NCI-H2196 treated with DMSO at 0.1 percent for 48 hours (cell line): ENCODE measurements at regions not wholly inside any gene's neighbourhood (a gene's known extent, or its start where the extent isn't known, plus 50 kb on each side); places are given as distances from the start of the nearest gene placed in this dataset.

Source experiments
- DNase-seq: peaks from one replicate; lab custom pipeline; 2025; ENCODE audit not compliant: unreplicated experiment; lab: John Stamatoyannopoulos, UW

DNA sequence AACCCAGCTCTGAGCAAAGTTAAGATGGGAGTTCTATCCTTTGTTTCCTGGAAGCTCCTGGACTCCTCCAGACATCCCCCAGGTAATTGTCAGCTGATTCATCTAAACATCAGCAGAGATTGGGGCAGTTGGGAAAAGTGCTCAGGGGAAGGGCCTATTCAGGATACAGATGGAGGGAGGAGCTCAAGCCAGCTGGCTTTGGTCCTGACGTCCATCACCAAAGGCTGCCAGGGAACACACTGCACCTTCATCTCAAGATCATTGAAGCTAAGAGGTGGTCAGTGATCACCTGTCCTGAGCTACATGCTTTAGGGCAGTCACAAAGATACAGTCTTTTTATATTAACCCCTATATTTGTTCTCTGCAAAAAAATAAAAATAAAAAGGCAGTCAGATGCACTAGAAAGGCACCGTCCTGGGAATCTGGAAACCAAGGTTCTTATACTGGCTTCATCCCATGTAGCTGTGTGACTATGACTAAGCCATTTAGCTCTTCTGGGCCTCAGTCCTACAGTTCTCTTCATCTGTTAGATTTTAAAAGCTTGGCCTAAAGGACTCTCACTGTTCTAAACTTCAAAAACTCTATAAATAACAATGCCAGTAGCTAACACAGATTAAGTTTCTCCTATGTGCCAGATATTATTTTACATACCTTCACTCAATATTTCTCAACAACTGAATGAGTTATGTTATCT is 446.5 kb downstream of the BCL11A start:
- DNase-seq: no peak

DNA sequence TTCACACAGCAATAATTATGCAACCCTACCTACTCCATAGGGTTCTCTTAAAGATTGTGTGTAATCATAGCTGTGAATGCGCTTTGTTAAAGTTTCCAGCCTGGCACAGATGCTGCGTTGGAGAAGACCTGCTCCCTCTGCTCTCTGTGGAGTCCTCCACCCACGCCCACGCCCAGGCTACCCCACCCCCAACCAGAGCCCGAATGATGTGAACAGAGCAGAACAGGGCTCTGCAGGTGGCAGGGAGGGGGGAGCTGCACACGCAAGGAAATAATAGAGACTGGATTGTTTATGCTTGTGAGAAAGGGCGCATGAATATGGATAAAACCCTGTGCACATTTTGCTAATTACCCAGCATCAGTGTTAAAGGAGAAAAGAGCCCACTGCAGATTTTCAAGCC is 447.5 kb downstream of the BCL11A start:
- DNase-seq: no peak

DNA sequence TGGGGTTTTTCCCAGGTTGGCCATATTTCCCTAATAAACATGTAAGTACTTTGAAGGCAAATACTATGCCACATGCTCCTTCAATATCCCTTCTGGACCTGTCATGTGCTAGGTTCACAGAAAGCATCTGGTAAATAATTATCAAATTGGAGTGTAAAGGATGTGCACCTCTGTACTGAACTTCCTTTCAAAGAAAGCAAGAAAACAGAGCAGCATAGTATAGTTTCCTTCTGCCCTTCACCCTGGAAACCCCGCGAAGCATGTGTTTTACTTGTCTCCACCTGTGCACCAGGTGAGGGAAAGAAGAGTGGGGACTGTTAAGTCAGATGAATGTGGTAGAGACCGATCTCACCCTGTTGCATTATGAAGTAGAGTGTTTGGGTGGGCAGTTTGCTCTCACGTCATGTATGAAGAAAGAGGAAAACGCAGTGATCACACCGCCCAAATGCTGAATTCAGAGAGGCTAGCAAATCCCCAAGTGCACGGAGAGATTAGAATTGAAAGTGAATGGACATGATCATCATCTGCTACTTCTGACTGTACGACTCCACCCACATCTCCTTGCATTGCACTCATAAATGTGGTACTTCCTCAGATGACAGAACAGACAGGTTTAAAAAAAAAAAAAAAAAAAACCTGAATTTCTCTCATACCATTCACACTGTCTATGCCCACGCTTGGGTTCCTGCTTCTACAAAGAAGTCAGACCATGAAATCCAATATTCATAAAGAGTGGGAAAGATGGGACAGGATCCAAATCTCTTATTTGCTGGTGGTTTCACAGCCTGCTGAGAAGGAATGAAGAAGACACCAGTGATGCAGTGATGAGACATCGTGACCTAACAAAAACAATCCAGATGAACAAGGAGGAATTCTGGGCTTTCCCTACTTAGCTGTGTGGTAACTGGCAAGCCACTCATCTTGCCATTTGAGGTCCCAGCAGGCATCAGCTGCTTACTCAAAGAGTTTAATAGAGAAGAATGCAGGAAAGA is 448.6 kb downstream of the BCL11A start:
- no peak for DNase-seq

DNA sequence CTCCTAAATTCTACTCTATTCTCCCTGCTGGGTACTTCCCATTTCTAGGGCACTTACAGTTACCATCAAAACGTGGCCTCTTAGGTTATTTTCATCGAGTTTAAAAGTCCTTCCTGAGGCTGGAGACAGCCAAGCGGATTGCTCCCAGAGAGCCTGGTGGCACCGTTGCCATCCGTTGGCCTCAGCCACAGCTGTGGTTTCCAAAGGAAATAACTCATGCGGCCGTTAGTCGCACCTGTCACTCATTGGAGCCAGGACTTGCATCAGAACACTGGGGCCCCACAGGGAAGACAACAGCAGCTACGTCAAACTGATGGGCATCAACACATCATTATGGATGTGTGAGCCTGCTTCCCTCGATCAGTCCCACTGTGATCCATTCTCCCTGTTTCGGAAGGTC is 453.4 kb downstream of the BCL11A start:
- no peak for DNase-seq

DNA sequence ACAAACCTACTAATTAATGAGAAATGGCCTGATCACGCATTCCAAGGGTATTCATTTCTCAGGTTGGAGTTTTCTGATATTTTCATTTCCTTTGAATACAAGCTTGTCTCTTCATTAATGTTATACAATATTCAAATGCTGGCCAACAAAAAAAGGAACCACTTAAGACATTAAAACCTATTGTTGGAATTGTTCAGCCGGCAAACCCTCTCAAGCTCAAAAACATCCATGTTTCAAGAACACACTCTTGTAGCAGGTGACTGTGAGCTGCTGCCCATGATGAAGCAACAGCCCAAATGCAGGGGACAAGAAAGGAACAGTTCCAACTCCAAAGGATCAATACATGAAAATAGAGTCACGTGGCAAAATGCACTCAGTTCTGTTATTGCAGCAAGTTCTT is 454.5 kb downstream of the BCL11A start:
- DNase-seq: no peak

DNA sequence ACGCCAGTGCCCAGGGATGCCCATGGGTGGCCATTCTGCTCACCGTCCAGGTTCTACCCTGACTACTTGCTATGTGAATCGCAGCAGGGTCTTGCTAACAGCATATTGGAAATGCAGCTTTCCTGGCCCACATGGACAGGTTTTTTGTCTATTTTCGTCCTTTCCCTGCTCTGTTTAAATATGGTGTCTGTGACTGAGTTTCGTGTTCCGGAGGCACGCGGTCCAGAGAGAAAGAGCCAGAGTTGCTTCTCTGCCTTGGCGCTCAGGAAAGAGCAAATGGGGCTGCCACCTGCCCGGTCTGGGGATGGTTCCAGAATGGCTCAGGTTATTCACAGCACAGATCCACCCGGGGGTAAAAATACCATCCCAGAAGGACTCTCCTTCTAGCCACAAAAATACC is 456.2 kb downstream of the BCL11A start:
- no peak for DNase-seq

DNA sequence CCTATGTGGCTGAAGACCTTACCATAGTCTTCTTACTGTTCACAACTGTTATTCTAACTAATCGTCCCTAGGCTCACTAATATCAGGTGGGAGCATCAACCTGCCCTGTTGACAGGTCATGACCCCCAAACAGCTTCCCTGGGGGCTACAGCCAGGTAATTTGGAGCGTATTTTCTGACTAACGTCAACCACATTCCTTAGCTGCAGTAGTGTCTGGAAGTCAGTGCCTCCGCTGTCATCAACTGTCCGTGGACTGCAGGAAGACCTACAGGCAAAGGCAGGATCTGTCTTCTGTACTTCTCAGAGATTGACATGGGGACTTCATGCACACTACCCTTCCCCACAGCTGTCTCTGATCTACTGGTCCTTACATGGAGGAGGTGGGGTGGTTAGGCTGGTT is 456.9 kb downstream of the BCL11A start:
- DNase-seq: no peak

DNA sequence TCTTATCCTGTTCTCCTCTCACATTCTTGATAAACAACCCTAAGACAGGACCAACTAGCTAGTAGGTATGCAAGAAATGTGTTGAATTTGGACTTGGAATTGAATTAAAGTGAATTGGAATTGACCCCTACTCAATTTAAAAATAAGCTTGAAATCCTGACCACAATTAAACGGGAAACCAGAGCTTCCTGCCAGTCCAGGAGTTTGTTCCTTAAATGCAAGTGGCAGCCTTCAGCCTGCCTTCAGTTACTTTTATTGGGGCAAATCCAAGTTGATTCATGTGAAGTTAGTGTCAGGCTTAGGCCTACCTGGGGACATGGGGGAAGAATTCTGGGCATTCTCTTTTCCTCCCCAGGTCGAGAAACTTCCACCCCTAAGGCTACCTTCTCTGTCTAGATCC is 457.6 kb downstream of the BCL11A start:
- DNase-seq: no peak

DNA sequence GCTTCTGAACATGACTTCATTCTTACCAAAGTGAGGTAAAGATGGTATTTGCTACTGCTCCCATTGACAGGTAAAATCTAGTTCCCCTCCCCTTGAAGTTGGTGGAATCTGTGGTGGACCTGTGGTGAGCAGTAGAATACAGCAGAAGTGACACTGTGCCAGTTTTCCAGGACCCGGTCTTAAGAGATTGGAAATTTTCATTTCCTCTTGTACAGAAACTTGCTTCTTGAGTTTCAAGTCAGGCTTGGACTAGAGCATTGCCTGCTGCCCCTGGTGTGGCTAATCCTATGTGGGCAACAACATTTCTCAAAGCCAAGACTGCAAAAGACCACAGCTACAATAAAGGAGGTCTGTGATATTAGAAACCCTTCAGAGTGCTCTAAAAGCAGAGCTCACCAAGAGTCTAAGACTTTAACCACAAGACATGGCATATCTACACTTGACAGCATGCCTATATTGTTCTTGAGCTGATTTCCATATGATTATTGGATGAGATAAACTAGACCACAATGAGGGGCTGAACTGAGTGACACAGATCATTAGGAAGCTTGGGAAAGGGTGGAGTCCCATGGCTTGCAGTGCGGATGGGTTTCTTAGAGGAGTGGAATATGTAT is 458.1 kb downstream of the BCL11A start:
- DNase-seq: no peak

DNA sequence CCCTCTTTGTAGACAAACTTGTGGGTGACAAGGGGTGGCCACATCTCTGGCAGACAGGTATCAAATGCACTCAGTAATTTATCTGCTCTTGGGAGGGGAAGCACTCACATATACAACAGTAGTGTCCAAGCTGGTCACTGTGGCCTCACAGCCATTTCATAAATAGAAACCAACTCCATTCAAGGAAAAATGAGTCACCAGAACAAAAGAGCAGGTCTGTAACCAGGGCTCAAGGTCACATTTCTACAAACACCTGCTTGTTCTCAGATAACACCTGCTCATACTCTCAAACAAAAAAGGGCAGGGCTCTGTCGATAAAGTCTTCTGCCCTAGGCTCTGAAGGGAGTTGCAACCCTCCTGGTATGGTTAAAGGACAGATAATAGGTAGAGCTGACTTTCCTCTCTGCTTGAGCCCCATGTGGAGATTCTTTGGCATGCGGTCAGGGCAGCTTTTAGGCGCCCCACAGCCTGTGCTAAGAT is 459.0 kb downstream of the BCL11A start:
- peak; percentile 65 for DNase-seq

DNA sequence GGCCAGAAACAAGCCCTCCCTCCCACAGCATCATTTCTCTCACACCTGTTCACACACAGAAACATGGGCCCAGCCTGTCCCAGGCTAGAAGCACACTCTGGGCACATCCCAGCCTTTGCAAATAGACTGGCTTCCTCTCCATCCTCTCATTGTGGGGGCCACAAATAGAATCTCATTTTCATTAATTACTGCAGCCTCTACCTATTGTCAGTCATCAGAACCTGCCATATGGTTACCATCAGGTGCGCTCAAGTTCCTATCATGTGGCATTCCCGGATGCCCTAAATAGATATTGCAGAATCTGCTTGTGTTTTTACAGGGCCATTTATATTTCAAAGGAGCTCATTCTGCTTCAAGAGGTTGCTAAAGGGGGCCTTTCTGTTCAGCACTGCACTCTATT is 460.7 kb downstream of the BCL11A start:
- DNase-seq: no peak

DNA sequence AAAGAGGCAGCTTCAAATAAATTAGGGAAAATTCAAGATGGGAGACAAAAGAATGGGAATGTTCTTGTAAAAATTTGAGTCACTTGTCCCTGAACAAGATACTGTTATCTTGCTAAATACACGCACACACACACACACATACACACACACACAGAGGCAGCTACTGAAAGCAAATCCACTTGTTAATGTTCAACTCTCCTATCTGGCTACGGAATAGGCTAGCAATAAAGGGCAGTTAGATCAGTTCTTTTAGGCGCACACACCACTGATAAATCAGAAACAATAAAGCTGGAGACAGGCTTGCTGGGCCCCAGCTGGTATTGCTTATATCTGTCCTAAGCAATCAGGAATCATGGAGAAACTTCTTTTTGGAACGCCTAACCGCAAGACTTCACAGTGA is 461.6 kb downstream of the BCL11A start:
- DNase-seq: no peak

DNA sequence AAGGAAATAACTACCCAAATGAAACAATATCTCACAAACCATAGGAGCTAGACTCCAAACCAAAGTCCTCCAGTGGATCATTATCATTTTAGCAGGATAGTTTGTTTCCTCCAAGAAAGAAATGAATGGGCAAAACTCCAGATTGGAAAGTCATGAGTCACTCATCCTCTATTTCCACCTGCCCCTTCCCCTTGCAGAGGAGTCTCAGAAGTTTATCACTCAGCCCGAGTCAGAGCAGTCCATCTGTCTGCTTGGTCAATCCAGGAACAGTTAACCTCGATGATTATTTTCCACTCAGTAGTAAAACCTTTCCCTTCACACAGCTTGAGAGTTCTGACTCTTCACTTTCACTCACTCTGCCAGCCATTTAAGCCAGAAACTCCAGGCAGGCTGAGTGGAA is 462.2 kb downstream of the BCL11A start:
- DNase-seq: no peak

DNA sequence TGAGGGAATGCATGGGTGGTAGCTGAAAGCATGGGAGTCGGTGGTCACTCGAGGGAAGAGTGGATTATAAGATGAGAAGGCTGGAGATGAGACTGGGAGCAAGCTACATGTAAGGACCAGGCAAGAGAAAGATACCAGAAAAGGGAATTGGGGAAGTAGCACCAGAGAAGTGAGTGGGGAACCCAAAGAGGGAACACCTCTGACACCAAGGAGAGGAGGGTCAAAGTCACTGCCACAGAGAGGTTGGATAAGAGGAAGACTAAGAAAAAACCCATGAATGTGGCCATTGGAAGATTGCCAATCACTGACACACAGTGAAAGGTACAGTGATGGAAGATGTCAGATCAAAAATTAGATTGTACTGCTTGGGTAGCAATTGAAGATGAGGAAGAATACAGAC is 473.9 kb downstream of the BCL11A start:
- no peak for DNase-seq

DNA sequence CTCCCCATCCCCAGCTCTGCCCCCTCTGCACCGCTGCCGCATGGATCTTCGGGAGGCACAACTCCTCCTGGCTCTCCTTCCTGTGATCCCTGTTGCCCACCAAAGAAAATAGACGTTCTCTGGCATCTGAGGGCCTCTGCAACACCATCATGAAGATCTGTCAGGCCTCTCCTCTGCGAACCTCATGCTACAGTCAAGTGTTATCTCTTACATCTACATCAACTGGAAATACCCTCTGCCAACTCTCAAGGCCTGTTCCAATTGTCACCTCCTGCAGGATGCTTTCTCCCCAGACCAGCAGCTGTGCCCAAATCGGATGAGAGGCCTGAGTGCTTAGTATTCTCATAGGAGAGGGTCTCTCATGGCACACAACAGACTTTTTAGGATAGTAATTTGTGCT is 478.4 kb downstream of the BCL11A start:
- no peak for DNase-seq

DNA sequence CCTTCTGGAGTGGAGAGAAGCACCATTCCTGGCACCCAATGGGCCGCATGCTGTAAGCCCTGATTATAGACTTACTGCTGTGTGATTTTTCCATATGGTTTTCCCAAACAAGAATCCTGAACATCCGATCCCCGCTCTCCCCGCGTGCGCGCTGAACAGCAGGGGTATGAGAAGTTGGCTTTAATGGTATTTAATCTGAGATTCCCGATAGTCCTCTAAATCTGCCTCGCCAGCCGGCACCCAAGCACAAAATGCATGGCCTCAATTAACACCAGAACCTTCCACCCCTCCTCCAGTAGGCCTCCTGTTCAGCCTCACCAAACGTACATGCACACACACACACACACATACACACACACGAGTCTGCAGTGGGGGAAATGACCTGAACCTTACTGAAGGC is 480.3 kb downstream of the BCL11A start:
- no peak for DNase-seq

DNA sequence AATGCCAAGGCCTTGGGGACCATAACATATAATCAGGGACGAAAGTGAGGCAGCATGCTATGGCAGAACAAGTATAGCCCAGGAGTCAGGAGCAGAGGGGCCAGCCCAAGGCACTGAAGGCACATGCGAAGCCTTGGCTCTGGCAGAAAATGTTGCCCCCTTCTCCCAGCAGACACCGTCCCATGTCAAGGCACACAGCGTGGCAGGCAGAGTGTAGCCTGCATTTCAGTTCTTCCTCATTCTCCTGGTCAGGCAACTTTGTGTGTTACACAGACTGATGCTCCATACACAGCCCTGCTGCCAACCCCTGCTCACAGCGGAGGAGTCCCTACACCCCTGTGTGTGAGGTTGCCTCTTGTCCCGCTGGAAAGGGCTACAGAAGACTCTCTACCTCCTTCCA is 480.8 kb downstream of the BCL11A start:
- no peak for DNase-seq

DNA sequence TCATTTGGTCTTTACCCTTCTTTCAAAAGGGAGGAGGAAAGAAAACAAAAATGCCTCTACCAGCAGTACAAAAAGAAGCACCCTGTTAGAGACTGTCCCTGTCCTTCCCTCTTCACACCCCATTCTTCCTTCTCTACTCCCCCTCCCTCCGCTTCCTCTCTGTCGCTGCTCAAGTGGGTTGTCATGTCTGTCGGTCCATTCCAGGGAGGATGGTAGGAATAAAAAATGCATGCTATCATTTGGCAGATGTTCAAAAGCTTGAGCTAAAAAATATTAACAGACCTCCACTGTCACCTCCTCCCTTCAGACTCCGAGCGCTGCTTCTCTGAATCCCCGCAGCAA is 482.0 kb downstream of the BCL11A start:
- no peak for DNase-seq

DNA sequence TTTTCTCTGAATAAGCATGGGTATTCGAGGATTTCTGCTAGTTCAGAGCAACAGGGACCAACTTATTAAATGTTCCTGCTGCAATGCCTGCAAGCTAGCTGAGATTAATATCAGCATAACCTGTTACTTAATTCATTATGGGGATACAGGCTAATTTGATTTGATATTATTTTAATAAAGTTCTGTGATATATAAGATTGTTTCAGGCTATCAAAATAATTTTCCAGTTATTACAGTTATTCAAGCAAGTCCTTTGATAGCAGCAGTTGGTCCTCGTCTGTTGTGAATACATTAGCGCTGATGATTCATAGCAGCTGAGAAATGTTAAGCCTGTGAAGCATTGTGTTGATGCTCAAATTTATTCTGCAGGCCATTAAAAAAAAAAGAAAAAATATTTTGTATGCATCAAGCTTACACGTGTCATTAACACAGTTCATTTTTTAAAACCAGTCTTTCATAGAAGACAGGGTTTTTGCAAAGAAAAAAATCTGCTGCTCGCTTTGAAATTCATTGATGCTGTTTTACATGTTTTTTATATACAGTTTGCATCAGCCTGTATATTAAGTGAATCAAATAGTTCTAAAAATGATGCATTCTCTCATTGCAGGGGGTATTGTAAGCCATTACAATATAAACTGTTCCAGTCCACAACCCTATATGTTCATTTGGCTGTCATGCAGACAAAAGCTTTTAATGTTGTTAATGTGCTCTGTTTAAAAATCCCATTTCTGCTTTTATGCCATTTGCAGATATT is 482.5 kb downstream of the BCL11A start:
- DNase-seq: no peak

DNA sequence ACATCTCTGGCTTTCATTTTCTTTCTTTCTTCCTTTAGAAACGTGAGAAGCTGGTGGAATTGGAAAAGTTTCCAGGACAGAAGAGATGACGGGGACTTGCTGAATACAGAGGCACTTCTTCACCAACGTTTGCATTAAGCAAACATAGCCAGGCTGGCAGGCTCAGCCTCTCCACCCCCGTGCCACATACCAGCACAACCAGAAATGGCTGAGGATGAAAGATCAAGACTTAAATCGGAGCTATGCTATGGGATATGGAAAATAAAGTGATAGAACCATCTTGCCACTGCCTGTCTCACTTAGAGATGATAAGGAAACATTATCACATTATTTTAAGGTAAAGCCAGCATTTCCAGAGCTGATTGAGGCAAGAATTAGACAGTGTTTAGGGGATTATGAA is 483.3 kb downstream of the BCL11A start:
- no peak for DNase-seq

DNA sequence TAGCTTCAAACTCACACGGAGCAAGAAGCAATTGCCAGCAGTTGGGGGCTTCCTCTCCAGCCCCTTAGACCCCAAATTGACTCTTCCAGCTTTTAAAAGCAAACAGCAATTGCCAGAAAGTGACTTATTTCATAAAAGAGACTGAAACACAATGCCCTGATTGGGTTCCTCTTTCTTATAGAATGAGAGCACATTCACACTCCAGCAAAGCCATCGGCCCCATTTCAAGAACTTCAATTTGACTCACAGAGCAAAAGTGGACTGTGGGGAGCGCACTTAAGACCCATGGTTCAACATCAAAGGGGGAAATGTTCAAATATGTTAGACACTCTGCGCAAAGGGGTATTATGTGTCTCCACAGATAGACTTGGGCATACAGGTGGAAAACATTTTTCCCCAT is 484.7 kb downstream of the BCL11A start:
- no peak for DNase-seq
